K562 (cell line): ENCODE measurements at regions not wholly inside any gene's neighbourhood (a gene's known extent, or its start where the extent isn't known, plus 50 kb on each side); places are given as distances from the start of the nearest gene placed in this dataset.

Experiments
- ZNF263 ChIP-seq: sonication (generic); formaldehyde crosslinking; IDR thresholded peaks from 2 replicates; pipeline ENCODE4 v1.8.0; 2022; ENCODE audit warnings: mild to moderate bottlenecking, missing genetic modification reagents, borderline replicate concordance
- TF ChIP-seq, protein P1 (sequence below): fragments of 200-600 bp; sonication (generic); IDR thresholded peaks from one replicate; pipeline ENCODE4 v1.6.1; 2012; ENCODE audit warnings: mild to moderate bottlenecking, low read depth, low read length, inconsistent platforms

DNA sequence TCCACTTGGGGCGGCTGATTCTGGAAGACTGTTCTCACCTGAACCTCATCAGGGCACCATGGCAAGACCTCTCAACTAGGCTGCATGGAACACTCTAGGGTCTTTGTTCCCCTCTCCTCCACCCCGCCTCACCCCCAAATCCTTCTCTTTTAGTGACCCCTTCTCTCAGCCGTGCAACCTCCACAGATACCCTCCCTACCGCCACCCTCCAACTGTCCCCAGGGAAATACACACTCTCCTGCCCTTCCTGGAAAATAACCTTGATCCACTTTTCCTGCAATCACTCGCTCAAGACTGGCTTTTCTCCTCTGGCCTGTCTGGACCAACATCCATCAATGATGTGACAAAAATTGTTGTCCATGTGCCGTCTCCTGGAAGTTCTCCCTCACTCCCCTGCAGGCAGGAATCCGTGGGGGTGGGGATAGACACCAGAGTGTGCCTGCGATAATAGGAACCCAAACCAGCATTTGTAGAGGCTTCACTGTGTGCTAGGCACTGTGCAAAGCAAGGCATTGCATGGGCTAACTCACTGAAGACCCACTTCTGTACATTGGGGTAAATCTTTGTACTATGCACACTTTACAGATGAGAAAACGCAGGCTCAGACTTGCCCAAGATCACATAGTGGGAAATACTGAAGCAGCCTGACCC lies 160.1 kb upstream of the UBE2E1 start (continued):
- TF ChIP-seq, protein P1, sequence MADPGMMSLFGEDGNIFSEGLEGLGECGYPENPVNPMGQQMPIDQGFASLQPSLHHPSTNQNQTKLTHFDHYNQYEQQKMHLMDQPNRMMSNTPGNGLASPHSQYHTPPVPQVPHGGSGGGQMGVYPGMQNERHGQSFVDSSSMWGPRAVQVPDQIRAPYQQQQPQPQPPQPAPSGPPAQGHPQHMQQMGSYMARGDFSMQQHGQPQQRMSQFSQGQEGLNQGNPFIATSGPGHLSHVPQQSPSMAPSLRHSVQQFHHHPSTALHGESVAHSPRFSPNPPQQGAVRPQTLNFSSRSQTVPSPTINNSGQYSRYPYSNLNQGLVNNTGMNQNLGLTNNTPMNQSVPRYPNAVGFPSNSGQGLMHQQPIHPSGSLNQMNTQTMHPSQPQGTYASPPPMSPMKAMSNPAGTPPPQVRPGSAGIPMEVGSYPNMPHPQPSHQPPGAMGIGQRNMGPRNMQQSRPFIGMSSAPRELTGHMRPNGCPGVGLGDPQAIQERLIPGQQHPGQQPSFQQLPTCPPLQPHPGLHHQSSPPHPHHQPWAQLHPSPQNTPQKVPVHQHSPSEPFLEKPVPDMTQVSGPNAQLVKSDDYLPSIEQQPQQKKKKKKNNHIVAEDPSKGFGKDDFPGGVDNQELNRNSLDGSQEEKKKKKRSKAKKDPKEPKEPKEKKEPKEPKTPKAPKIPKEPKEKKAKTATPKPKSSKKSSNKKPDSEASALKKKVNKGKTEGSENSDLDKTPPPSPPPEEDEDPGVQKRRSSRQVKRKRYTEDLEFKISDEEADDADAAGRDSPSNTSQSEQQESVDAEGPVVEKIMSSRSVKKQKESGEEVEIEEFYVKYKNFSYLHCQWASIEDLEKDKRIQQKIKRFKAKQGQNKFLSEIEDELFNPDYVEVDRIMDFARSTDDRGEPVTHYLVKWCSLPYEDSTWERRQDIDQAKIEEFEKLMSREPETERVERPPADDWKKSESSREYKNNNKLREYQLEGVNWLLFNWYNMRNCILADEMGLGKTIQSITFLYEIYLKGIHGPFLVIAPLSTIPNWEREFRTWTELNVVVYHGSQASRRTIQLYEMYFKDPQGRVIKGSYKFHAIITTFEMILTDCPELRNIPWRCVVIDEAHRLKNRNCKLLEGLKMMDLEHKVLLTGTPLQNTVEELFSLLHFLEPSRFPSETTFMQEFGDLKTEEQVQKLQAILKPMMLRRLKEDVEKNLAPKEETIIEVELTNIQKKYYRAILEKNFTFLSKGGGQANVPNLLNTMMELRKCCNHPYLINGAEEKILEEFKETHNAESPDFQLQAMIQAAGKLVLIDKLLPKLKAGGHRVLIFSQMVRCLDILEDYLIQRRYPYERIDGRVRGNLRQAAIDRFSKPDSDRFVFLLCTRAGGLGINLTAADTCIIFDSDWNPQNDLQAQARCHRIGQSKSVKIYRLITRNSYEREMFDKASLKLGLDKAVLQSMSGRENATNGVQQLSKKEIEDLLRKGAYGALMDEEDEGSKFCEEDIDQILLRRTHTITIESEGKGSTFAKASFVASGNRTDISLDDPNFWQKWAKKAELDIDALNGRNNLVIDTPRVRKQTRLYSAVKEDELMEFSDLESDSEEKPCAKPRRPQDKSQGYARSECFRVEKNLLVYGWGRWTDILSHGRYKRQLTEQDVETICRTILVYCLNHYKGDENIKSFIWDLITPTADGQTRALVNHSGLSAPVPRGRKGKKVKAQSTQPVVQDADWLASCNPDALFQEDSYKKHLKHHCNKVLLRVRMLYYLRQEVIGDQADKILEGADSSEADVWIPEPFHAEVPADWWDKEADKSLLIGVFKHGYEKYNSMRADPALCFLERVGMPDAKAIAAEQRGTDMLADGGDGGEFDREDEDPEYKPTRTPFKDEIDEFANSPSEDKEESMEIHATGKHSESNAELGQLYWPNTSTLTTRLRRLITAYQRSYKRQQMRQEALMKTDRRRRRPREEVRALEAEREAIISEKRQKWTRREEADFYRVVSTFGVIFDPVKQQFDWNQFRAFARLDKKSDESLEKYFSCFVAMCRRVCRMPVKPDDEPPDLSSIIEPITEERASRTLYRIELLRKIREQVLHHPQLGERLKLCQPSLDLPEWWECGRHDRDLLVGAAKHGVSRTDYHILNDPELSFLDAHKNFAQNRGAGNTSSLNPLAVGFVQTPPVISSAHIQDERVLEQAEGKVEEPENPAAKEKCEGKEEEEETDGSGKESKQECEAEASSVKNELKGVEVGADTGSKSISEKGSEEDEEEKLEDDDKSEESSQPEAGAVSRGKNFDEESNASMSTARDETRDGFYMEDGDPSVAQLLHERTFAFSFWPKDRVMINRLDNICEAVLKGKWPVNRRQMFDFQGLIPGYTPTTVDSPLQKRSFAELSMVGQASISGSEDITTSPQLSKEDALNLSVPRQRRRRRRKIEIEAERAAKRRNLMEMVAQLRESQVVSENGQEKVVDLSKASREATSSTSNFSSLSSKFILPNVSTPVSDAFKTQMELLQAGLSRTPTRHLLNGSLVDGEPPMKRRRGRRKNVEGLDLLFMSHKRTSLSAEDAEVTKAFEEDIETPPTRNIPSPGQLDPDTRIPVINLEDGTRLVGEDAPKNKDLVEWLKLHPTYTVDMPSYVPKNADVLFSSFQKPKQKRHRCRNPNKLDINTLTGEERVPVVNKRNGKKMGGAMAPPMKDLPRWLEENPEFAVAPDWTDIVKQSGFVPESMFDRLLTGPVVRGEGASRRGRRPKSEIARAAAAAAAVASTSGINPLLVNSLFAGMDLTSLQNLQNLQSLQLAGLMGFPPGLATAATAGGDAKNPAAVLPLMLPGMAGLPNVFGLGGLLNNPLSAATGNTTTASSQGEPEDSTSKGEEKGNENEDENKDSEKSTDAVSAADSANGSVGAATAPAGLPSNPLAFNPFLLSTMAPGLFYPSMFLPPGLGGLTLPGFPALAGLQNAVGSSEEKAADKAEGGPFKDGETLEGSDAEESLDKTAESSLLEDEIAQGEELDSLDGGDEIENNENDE: no peak
- no peak for TF ChIP-seq ZNF263 (CRISPR knock-in tag)
